Liver (tissue), 3 donors: ENCODE measurements at regions not wholly inside any gene's neighbourhood (a gene's known extent, or its start where the extent isn't known, plus 50 kb on each side); places are given as distances from the start of the nearest gene placed in this dataset.

Experiments used
- CTCF ChIP-seq: fragments of 150-350 bp; IDR thresholded peaks from 2 replicates; pipeline ENCODE4 v1.5.1; 2017; ENCODE audit warnings: improper control_type of control experiment, low read depth, low read length; ENCODE audit not compliant: missing input control
- EGR1 ChIP-seq, 2 donors: IDR thresholded peaks; 2 replicates each; pipeline ENCODE4 v1.6.1; 2016 to 2018; ENCODE audit warnings: antibody characterized with exemption in 2 of 2, low read depth in 2 of 2
- RXRA ChIP-seq, 2 donors: IDR thresholded peaks; 2 replicates each; pipeline ENCODE4 v1.6.1; 2017 to 2018; ENCODE audit warnings: antibody characterized with exemption in 2 of 2, mild to moderate bottlenecking in 1 of 2
- donor health status: healthy.
- donor health status: healthy.

- TF ChIP-seq CTCF, result no peak
- no peak for TF ChIP-seq EGR1 (IDR thresholded peaks at IDR 0.05; ENCODE audit: low read depth in 2 of 2)
- TF ChIP-seq RXRA (IDR thresholded peaks at IDR 0.05), result no peak
Measured at GRCh38 chr18:77444385-77444784, 194.7 kb downstream of the GALR1 start.
